ENCODE measurements at regions not wholly inside any gene's neighbourhood (a gene's known extent, or its start where the extent isn't known, plus 50 kb on each side); places are given as distances from the start of the nearest gene placed in this dataset.

GRCh38 chr12:90091809-90092208 lies 383.2 kb upstream of the ATP2B1 start:
- SMC1A ChIA-PET (ENCODE audit: uncharacterized antibody, unreplicated experiment), result no interaction called here
- no peak overlapping the region for H3K9ac ChIP-seq (ENCODE audit: control insufficient read depth, insufficient read depth, low read length)
- H3K27ac ChIP-seq (ENCODE audit: control insufficient read depth, insufficient read depth), result no peak overlapping the region
- no peak overlapping the region for H2AFZ ChIP-seq (ENCODE audit: control insufficient read depth, low read depth, low read length)
- ATAC-seq (no peak), FAIRE-seq (no peak), DNase-seq (ENCODE audit: low read depth, low spot score) (no peak)
- CTCF ChIA-PET, result interaction anchor here (1.2 kb wide), 1 partner anchor 12 kb away, joined by 3 read pairs; no protein-coding TSS in a partner anchor
- intact Hi-C loops (cut with micrococcal nuclease; ENCODE audit: unreplicated experiment), result no loop called here
- H3K79me2 ChIP-seq (ENCODE audit: control insufficient read depth, insufficient read depth, low read length), result no peaks in the 10 kb centered on the region
- no peaks in the 10 kb centered on the region for H3K27me3 ChIP-seq (replicated peaks in 1 of 2; ENCODE audit: control insufficient read depth in 2 of 2, insufficient read depth in 2 of 2, low read length in 1 of 2)
- WGBS (ENCODE audit: insufficient coverage, insufficient replicate concordance, low lambda C conversion rate, missing lambda C conversion rate), result 80% methylated on average over 3 of the region's 3 CpGs
- POLR2A ChIA-PET, result no interaction called here
- RAD21 ChIA-PET (ENCODE audit: unreplicated experiment), result no interaction called here
- TF ChIP-seq ZNF622 (IDR thresholded peaks at IDR 0.05), result no peak
- no peaks in the 10 kb centered on the region for H3K9me3 ChIP-seq (replicated peaks; ENCODE audit: control insufficient read depth, insufficient read depth, low read length)
- H3K4me3 ChIP-seq, result no peak overlapping the region
- in situ Hi-C loops (cut with MboI), result no loop called here
- no peaks in the 10 kb centered on the region for H4K20me1 ChIP-seq (ENCODE audit: control insufficient read depth, insufficient read depth)
- H3K4me2 ChIP-seq (ENCODE audit: control insufficient read depth, insufficient read depth), result no peak overlapping the region
- no peaks in the 10 kb centered on the region for H3K36me3 ChIP-seq (ENCODE audit: control insufficient read depth in 2 of 2, insufficient read depth in 2 of 2, low read length in 1 of 2)
- no TSS peak for BruUV-seq (replicated peaks)
- H3K4me1 ChIP-seq (ENCODE audit: control insufficient read depth, insufficient read depth, low read length), result no peaks in the 10 kb centered on the region

GRCh38 chr12:90090929-90091651 lies 382.5 kb upstream of the ATP2B1 start:
- no peak for FAIRE-seq
- no peak for TF ChIP-seq NFIC (IDR thresholded peaks at IDR 0.05; ENCODE audit: low read depth, low read length)
- TF ChIP-seq E4F1 (IDR thresholded peaks at IDR 0.05; ENCODE audit: borderline replicate concordance, partially characterized antibody), result no peak
- no peak for TF ChIP-seq RUNX3 (IDR thresholded peaks at IDR 0.05; ENCODE audit: low read length)
- no peak for TF ChIP-seq TCF12 (IDR thresholded peaks at IDR 0.05; ENCODE audit: low read depth, low read length)
- TF ChIP-seq MEF2A (IDR thresholded peaks at IDR 0.05; ENCODE audit: insufficient read depth, low read depth, low read length), result no peak
- TF ChIP-seq PAX8 (IDR thresholded peaks at IDR 0.05), result no peak
- no peak for TF ChIP-seq ZBED1 (IDR thresholded peaks at IDR 0.05; ENCODE audit: borderline replicate concordance)
- TF ChIP-seq TBL1XR1 (IDR thresholded peaks at IDR 0.05; ENCODE audit: low read depth, low read length), result no peak
- TF ChIP-seq MXI1 (IDR thresholded peaks at IDR 0.05; ENCODE audit: low read depth, low read length), result no peak
- TF ChIP-seq ZBTB11 (CRISPR knock-in tag; IDR thresholded peaks at IDR 0.05), result no peak
- TF ChIP-seq BRCA1 (IDR thresholded peaks at IDR 0.05; ENCODE audit: low read depth, low read length), result no peak
- no peak for TF ChIP-seq TARDBP (IDR thresholded peaks at IDR 0.05; ENCODE audit: borderline replicate concordance)
- no peaks in the 10 kb centered on the region for H4K20me1 ChIP-seq (ENCODE audit: control insufficient read depth, insufficient read depth)
- H3K27me3 ChIP-seq (replicated peaks in 1 of 2; ENCODE audit: control insufficient read depth in 2 of 2, insufficient read depth in 2 of 2, low read length in 1 of 2), result no peaks in the 10 kb centered on the region
- intact Hi-C loops (cut with micrococcal nuclease; ENCODE audit: unreplicated experiment) (no loop called here), in situ Hi-C loops (cut with MboI) (no loop called here)
- no peaks in the 10 kb centered on the region for H3K9me3 ChIP-seq (replicated peaks; ENCODE audit: control insufficient read depth, insufficient read depth, low read length)
- H3K79me2 ChIP-seq (ENCODE audit: control insufficient read depth, insufficient read depth, low read length), result no peaks in the 10 kb centered on the region
- H3K36me3 ChIP-seq (ENCODE audit: control insufficient read depth in 2 of 2, insufficient read depth in 2 of 2, low read length in 1 of 2), result no peaks in the 10 kb centered on the region
- H3K9ac ChIP-seq (ENCODE audit: control insufficient read depth, insufficient read depth, low read length), result no peak overlapping the region
- no TSS peak for BruUV-seq (replicated peaks)
- no peak overlapping the region for H3K27ac ChIP-seq (ENCODE audit: control insufficient read depth, insufficient read depth)
- WGBS (ENCODE audit: insufficient coverage, insufficient replicate concordance, low lambda C conversion rate, missing lambda C conversion rate), result 67% methylated on average over 3 of the region's 3 CpGs
- no peak overlapping the region for H3K4me2 ChIP-seq (ENCODE audit: control insufficient read depth, insufficient read depth)
- ChIA-PET CTCF (interaction anchor here (1.2 kb wide), 1 partner anchor 13 kb away, joined by 3 read pairs; no protein-coding TSS in a partner anchor), SMC1A (ENCODE audit: uncharacterized antibody, unreplicated experiment) (no interaction called here), POLR2A (no interaction called here), RAD21 (ENCODE audit: unreplicated experiment) (no interaction called here)
- H2AFZ ChIP-seq (ENCODE audit: control insufficient read depth, low read depth, low read length), result no peak overlapping the region
- H3K4me3 ChIP-seq, result no peak overlapping the region
- ATAC-seq, result no peak; the same call in 2 of the 3 replicates
- no peaks in the 10 kb centered on the region for H3K4me1 ChIP-seq (ENCODE audit: control insufficient read depth, insufficient read depth, low read length)
- no peak for DNase-seq (ENCODE audit: low read depth, low spot score)

All from GM12878 (cell line).